Keratinocyte (primary cell): ENCODE measurements at regions not wholly inside any gene's neighbourhood (a gene's known extent, or its start where the extent isn't known, plus 50 kb on each side); places are given as distances from the start of the nearest gene placed in this dataset.

Experiments used
- DNase-seq: peaks from one replicate; pipeline ENCODE4 v3.0.0-alpha.2; 2011; ENCODE audit warnings: low read depth, missing footprints, low spot score
- FAIRE-seq: peaks from 2 replicates; lab custom pipeline; 2011; peaks lifted over from hg19 to GRCh38; lab: Jason Lieb, UNC
- H2AFZ ChIP-seq: 2 replicates; pipeline ENCODE4 v1.6.0; 2012; ENCODE audit warnings: low read length, control low read depth, inconsistent platforms; ENCODE audit not compliant: control insufficient read depth
- H3K27ac ChIP-seq: 2 replicates; pipeline ENCODE4 v1.5.1; 2011; ENCODE audit warnings: low read length; ENCODE audit not compliant: control insufficient read depth, insufficient read depth
- H3K27me3 ChIP-seq: 3 replicates; pipeline ENCODE4 v1.6.0; 2011; ENCODE audit warnings: low read length; ENCODE audit not compliant: control insufficient read depth, insufficient read depth; ENCODE audit errors: extremely low read depth
- H3K36me3 ChIP-seq, 2 experiments: 2 replicates in 1 of 2; 3 replicates in 1 of 2; pipeline ENCODE4 v1.5.1; 2011; ENCODE audit warnings: low read length in 2 of 2, mild to moderate bottlenecking in 1 of 2; ENCODE audit not compliant: control insufficient read depth in 2 of 2, insufficient read depth in 2 of 2; ENCODE audit errors: extremely low read depth in 1 of 2
- H3K4me1 ChIP-seq: 3 replicates; pipeline ENCODE4 v1.5.1; 2011; ENCODE audit warnings: low read length; ENCODE audit not compliant: control insufficient read depth, insufficient read depth; ENCODE audit errors: extremely low read depth
- H3K4me2 ChIP-seq: 3 replicates; pipeline ENCODE4 v1.6.0; 2011; ENCODE audit warnings: low read depth, low read length; ENCODE audit not compliant: control insufficient read depth, insufficient read depth; ENCODE audit errors: extremely low read depth
- H3K4me3 ChIP-seq, 3 experiments: fragments of 200-600 bp in 1 of 3; sonication (generic) in 1 of 3; 2 replicates in 2 of 3; 3 replicates in 1 of 3; pipeline ENCODE4 v1.5.1; 2011 to 2016; ENCODE audit warnings: low read length in 3 of 3, mild to moderate bottlenecking in 3 of 3, control low read depth in 2 of 3, inconsistent platforms in 1 of 3, low read depth in 1 of 3, mixed read lengths in 1 of 3, mixed run types in 1 of 3, moderate library complexity in 1 of 3; ENCODE audit not compliant: control insufficient read depth in 2 of 3, insufficient read depth in 2 of 3; ENCODE audit errors: extremely low read depth in 1 of 3
- H3K79me2 ChIP-seq: 2 replicates; pipeline ENCODE4 v1.6.0; 2012; ENCODE audit warnings: low read length; ENCODE audit not compliant: control insufficient read depth, insufficient read depth
- H3K9ac ChIP-seq: 3 replicates; pipeline ENCODE4 v1.6.0; 2011; ENCODE audit warnings: low read length; ENCODE audit not compliant: control insufficient read depth, insufficient read depth; ENCODE audit errors: extremely low read depth
- H3K9me1 ChIP-seq: 3 replicates; pipeline ENCODE4 v1.6.0; 2011; ENCODE audit warnings: low read length; ENCODE audit not compliant: control insufficient read depth, insufficient read depth; ENCODE audit errors: extremely low read depth
- H3K9me3 ChIP-seq: 2 replicates; pipeline ENCODE4 v1.5.1; 2012; ENCODE audit warnings: low read depth, low read length; ENCODE audit not compliant: control insufficient read depth
- H4K20me1 ChIP-seq: 3 replicates; pipeline ENCODE4 v1.6.0; 2011; ENCODE audit warnings: low read length; ENCODE audit not compliant: control insufficient read depth, insufficient read depth; ENCODE audit errors: extremely low read depth
- CTCF ChIP-seq, 3 experiments: IDR thresholded peaks in 1 of 3; conservative IDR thresholded peaks in 1 of 3; optimal IDR thresholded peaks in 1 of 3; 2 replicates in 2 of 3; 3 replicates in 1 of 3; pipeline versions ENCODE3 to v1.5.1; 2011; ENCODE audit warnings: low read length in 3 of 3, mild to moderate bottlenecking in 3 of 3, moderate library complexity in 2 of 3, control low read depth in 1 of 3, inconsistent platforms in 1 of 3; ENCODE audit not compliant: insufficient read depth in 2 of 3; ENCODE audit errors: extremely low read depth in 1 of 3
- EZH2 ChIP-seq: IDR thresholded peaks from one replicate; pipeline ENCODE4 v1.6.1; 2012; ENCODE audit warnings: inconsistent platforms, mild to moderate bottlenecking, low read length, moderate library complexity
- dilution Hi-C: fragments of 300-500 bp; cut with MboI; formaldehyde crosslinking; loops from one replicate; pipeline ENCODE4 v1.7.0; 2020; ENCODE audit warnings: low sequenced_read_pairs; ENCODE audit not compliant: extremely low pct_ligation_motif_present

GRCh38 chr4:166531703-166532102, 658.7 kb downstream of the TLL1 start:
- FAIRE-seq (no peak), DNase-seq (no peak)
- H3K9ac ChIP-seq = no peak overlapping the region
- no peaks in the 10 kb centered on the region for H3K9me1 ChIP-seq
- no peak overlapping the region for H3K4me2 ChIP-seq
- dilution Hi-C loops = no loop called here
- H3K4me3 ChIP-seq = no peak overlapping the region
- no peaks in the 10 kb centered on the region for H4K20me1 ChIP-seq
- TF ChIP-seq CTCF (optimal IDR thresholded peaks at IDR 0.05 in 1 of 3, IDR thresholded peaks at IDR 0.05 in 1 of 3, conservative IDR thresholded peaks at IDR 0.05 in 1 of 3; ENCODE audit: extremely low read depth in 1 of 3, insufficient read depth in 2 of 3, low read length in 3 of 3) = no peak
- no peak for TF ChIP-seq EZH2
- H3K79me2 ChIP-seq = no peaks in the 10 kb centered on the region
- H3K27me3 ChIP-seq = no peaks in the 10 kb centered on the region
- H3K27ac ChIP-seq = no peak overlapping the region
- H3K9me3 ChIP-seq = no peaks in the 10 kb centered on the region
- no peaks in the 10 kb centered on the region for H3K36me3 ChIP-seq
- H3K4me1 ChIP-seq = no peaks in the 10 kb centered on the region
- H2AFZ ChIP-seq = no peak overlapping the region

- TF ChIP-seq CTCF (optimal IDR thresholded peaks at IDR 0.05 in 1 of 3, IDR thresholded peaks at IDR 0.05 in 1 of 3, conservative IDR thresholded peaks at IDR 0.05 in 1 of 3; ENCODE audit: extremely low read depth in 1 of 3, insufficient read depth in 2 of 3, low read length in 3 of 3) = no peak
- no peak for TF ChIP-seq EZH2
- Histone ChIP-seq H3K27ac (no peak overlapping the region), H3K9me1 (no peaks in the 10 kb centered on the region), H2AFZ (no peak overlapping the region), H3K4me3 (no peak overlapping the region), H3K9me3 (no peaks in the 10 kb centered on the region), H3K27me3 (no peaks in the 10 kb centered on the region), H3K36me3 (no peaks in the 10 kb centered on the region), H3K79me2 (no peaks in the 10 kb centered on the region), H3K4me1 (no peaks in the 10 kb centered on the region), H3K9ac (no peak overlapping the region), H4K20me1 (no peaks in the 10 kb centered on the region), H3K4me2 (no peak overlapping the region)
- dilution Hi-C loops = no loop called here
- FAIRE-seq (no peak), DNase-seq (no peak)
Measured at GRCh38 chr4:166535865-166536264, 662.8 kb downstream of the TLL1 start.
